Muscle of leg (tissue), 3 donors: ENCODE measurements at regions not wholly inside any gene's neighbourhood (a gene's known extent, or its start where the extent isn't known, plus 50 kb on each side); places are given as distances from the start of the nearest gene placed in this dataset.

Source experiments
- DNase-seq: peaks from one replicate; pipeline ENCODE4 v3.0.0; 2013
- H3K27ac ChIP-seq: one replicate; pipeline ENCODE4 v1.5.1; 2013; ENCODE audit warnings: mild to moderate bottlenecking, low read length, control low read depth
- H3K27me3 ChIP-seq: one replicate; pipeline ENCODE4 v1.6.1; 2013; ENCODE audit warnings: low read length; ENCODE audit not compliant: control insufficient read depth, insufficient read depth
- H3K36me3 ChIP-seq: one replicate; pipeline ENCODE4 v1.6.1; 2013; ENCODE audit warnings: low read length; ENCODE audit not compliant: control insufficient read depth, insufficient read depth
- H3K4me1 ChIP-seq: one replicate; pipeline ENCODE4 v1.6.1; 2013; ENCODE audit warnings: low read length; ENCODE audit not compliant: control insufficient read depth, insufficient read depth
- H3K4me3 ChIP-seq: one replicate; pipeline ENCODE4 v1.5.1; 2013; ENCODE audit warnings: low read length, control low read depth
- H3K9me3 ChIP-seq: replicated peaks from 2 replicates; pipeline ENCODE4 v1.6.1; 2013; ENCODE audit warnings: low read depth, low read length; ENCODE audit not compliant: control insufficient read depth
- WGBS: methylation state at CpG from one replicate; pipeline ENCODE4 v1.1.5; 2013; ENCODE audit warnings: missing lambda C conversion rate; ENCODE audit not compliant: insufficient coverage; 5-methylcytosine and 5-hydroxymethylcytosine counted together

GRCh38 chr20:4581838-4582237 is 104.4 kb upstream of the PRNP start:
- H3K27ac ChIP-seq = no peak overlapping the region
- no peak overlapping the region for H3K4me3 ChIP-seq
- WGBS = 78% methylated on average over 3 of the region's 5 CpGs
- DNase-seq = no peak
- no peaks in the 10 kb centered on the region for H3K4me1 ChIP-seq
- no peaks in the 10 kb centered on the region for H3K9me3 ChIP-seq
- H3K36me3 ChIP-seq = no peaks in the 10 kb centered on the region
- H3K27me3 ChIP-seq = no peaks in the 10 kb centered on the region

GRCh38 chr20:4578375-4578774 is 107.9 kb upstream of the PRNP start:
- Histone ChIP-seq H3K27me3 (peaks cover 2% of the 10 kb centered on the region), H3K4me3 (no peak overlapping the region), H3K4me1 (no peaks in the 10 kb centered on the region), H3K36me3 (no peaks in the 10 kb centered on the region), H3K9me3 (no peaks in the 10 kb centered on the region), H3K27ac (no peak overlapping the region)
- WGBS = no CpG with 5 or more reads among the region's 1 CpG
- DNase-seq = no peak

- 0% methylated on average over 1 of the region's 3 CpGs for WGBS
- no peaks in the 10 kb centered on the region for H3K36me3 ChIP-seq
- no peaks in the 10 kb centered on the region for H3K4me1 ChIP-seq
- no peak overlapping the region for H3K27ac ChIP-seq
- no peak for DNase-seq
- no peaks in the 10 kb centered on the region for H3K9me3 ChIP-seq
- H3K27me3 ChIP-seq = peaks cover 2% of the 10 kb centered on the region
- H3K4me3 ChIP-seq = no peak overlapping the region
Observed at GRCh38 chr20:4574356-4574690, 111.9 kb upstream of the PRNP start.

GRCh38 chr20:4573564-4574355 is 112.5 kb upstream of the PRNP start:
- peak; percentile 4 for DNase-seq
- H3K36me3 ChIP-seq = no peaks in the 10 kb centered on the region
- no peaks in the 10 kb centered on the region for H3K4me1 ChIP-seq
- WGBS = no CpG with 5 or more reads among the region's 8 CpGs
- H3K4me3 ChIP-seq = no peak overlapping the region
- H3K27me3 ChIP-seq = peaks cover 2% of the 10 kb centered on the region
- no peak overlapping the region for H3K27ac ChIP-seq
- H3K9me3 ChIP-seq = no peaks in the 10 kb centered on the region

- Histone ChIP-seq H3K4me1 (no peaks in the 10 kb centered on the region), H3K9me3 (no peaks in the 10 kb centered on the region), H3K4me3 (no peak overlapping the region), H3K27ac (no peak overlapping the region), H3K36me3 (no peaks in the 10 kb centered on the region), H3K27me3 (peaks cover 2% of the 10 kb centered on the region)
- 79% methylated on average over 5 of the region's 8 CpGs for WGBS
- DNase-seq = no peak
Observed at GRCh38 chr20:4571759-4572531, 114.3 kb upstream of the PRNP start.

- WGBS = 82% methylated on average over 3 of the region's 3 CpGs
- Histone ChIP-seq H3K4me1 (no peaks in the 10 kb centered on the region), H3K36me3 (no peaks in the 10 kb centered on the region), H3K9me3 (no peaks in the 10 kb centered on the region), H3K27me3 (peaks cover 2% of the 10 kb centered on the region), H3K27ac (no peak overlapping the region), H3K4me3 (no peak overlapping the region)
- no peak for DNase-seq
Observed at GRCh38 chr20:4569865-4570264, 116.4 kb upstream of the PRNP start.

GRCh38 chr20:4569092-4569491 is 117.2 kb upstream of the PRNP start:
- H3K36me3 ChIP-seq = no peaks in the 10 kb centered on the region
- no peaks in the 10 kb centered on the region for H3K9me3 ChIP-seq
- H3K27ac ChIP-seq = no peak overlapping the region
- no CpG with 5 or more reads among the region's 2 CpGs for WGBS
- no peak for DNase-seq
- H3K4me1 ChIP-seq = no peaks in the 10 kb centered on the region
- no peaks in the 10 kb centered on the region for H3K27me3 ChIP-seq
- no peak overlapping the region for H3K4me3 ChIP-seq

- H3K4me1 ChIP-seq = no peaks in the 10 kb centered on the region
- 68% methylated on average over 2 of the region's 4 CpGs for WGBS
- H3K27ac ChIP-seq = no peak overlapping the region
- H3K9me3 ChIP-seq = no peaks in the 10 kb centered on the region
- DNase-seq = no peak
- H3K36me3 ChIP-seq = no peaks in the 10 kb centered on the region
- H3K27me3 ChIP-seq = no peaks in the 10 kb centered on the region
- no peak overlapping the region for H3K4me3 ChIP-seq
Observed at GRCh38 chr20:4568361-4568959, 117.8 kb upstream of the PRNP start.

GRCh38 chr20:4567170-4567569 is 119.1 kb upstream of the PRNP start:
- WGBS = no CpG with 5 or more reads among the region's 2 CpGs
- Histone ChIP-seq H3K9me3 (no peaks in the 10 kb centered on the region), H3K27ac (no peak overlapping the region), H3K36me3 (no peaks in the 10 kb centered on the region), H3K4me3 (no peak overlapping the region), H3K4me1 (no peaks in the 10 kb centered on the region), H3K27me3 (no peaks in the 10 kb centered on the region)
- DNase-seq = peak; percentile 16

GRCh38 chr20:4563534-4563933 is 122.7 kb upstream of the PRNP start:
- peak; percentile 58 for DNase-seq
- no peak overlapping the region for H3K4me3 ChIP-seq
- WGBS = no CpG with 5 or more reads among the region's 4 CpGs

More at GRCh38 chr20:4563534-4563933, 122.7 kb upstream of the PRNP start:
- no peaks in the 10 kb centered on the region for H3K36me3 ChIP-seq
- H3K27me3 ChIP-seq = no peaks in the 10 kb centered on the region
- no peak overlapping the region for H3K27ac ChIP-seq
- no peaks in the 10 kb centered on the region for H3K9me3 ChIP-seq
- no peaks in the 10 kb centered on the region for H3K4me1 ChIP-seq
